ENCODE measurements at regions not wholly inside any gene's neighbourhood (a gene's known extent, or its start where the extent isn't known, plus 50 kb on each side); places are given as distances from the start of the nearest gene placed in this dataset.

DNA sequence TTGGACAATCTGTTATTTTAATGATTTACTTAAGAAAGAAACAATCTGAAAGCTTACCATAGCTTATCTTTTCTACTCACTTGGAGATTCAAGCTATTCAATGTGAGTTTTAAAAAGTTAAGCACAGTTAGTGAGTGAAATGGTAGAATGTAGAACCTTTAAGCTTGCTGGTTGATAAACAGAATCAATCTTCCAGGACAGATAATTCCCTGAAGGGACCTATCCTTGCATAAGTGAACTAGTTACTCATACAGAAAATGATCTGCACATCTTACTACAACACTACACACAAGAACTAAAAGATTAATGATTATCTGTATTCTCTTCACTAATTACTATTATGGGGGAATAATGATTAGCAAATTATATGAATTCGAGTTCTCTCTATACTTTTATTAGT lies 165.6 kb downstream of the PALM2AKAP2 start:
- Histone ChIP-seq H3K4me1 (no peaks in the 10 kb centered on the region), H3K9me3 (no peaks in the 10 kb centered on the region), H3K36me3 (no peaks in the 10 kb centered on the region), H3K27ac (no peak overlapping the region), H3K27me3 (no peaks in the 10 kb centered on the region), H3K4me3 (no peak overlapping the region)
- no peak for DNase-seq (ENCODE audit: low spot score in 2 of 2)
- intact Hi-C loops (cut with DNase I; ENCODE audit: low total_unique reads) = no loop called here
- TF ChIP-seq, protein P1, sequence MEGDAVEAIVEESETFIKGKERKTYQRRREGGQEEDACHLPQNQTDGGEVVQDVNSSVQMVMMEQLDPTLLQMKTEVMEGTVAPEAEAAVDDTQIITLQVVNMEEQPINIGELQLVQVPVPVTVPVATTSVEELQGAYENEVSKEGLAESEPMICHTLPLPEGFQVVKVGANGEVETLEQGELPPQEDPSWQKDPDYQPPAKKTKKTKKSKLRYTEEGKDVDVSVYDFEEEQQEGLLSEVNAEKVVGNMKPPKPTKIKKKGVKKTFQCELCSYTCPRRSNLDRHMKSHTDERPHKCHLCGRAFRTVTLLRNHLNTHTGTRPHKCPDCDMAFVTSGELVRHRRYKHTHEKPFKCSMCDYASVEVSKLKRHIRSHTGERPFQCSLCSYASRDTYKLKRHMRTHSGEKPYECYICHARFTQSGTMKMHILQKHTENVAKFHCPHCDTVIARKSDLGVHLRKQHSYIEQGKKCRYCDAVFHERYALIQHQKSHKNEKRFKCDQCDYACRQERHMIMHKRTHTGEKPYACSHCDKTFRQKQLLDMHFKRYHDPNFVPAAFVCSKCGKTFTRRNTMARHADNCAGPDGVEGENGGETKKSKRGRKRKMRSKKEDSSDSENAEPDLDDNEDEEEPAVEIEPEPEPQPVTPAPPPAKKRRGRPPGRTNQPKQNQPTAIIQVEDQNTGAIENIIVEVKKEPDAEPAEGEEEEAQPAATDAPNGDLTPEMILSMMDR (IDR thresholded peaks at IDR 0.05) = no peak
- TF ChIP-seq POLR2A (IDR thresholded peaks at IDR 0.05) (no peak), POLR2AphosphoS5 (IDR thresholded peaks at IDR 0.05) (no peak)

DNA sequence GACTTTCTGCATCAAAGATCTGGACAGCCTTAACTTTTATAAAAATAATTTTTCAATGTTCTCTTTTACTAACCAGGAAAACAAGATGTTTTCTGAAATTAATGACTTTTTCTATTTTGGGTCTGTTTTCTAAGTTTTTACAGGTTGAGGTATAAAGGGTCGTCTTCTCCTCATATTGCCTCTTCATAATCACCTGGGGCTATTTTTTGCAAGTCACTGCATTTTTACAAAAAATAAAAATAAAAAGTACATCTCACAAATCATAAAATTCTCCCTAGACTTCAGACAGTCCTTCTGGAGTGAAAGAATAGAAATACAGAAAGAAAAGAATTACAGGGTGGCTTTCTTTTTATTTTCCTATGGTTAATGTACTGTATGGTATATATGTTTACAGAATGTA lies 168.5 kb downstream of the PALM2AKAP2 start:
- H3K36me3 ChIP-seq = no peaks in the 10 kb centered on the region
- no peaks in the 10 kb centered on the region for H3K4me1 ChIP-seq
- H3K9me3 ChIP-seq = no peaks in the 10 kb centered on the region
- no peak for TF ChIP-seq POLR2A (IDR thresholded peaks at IDR 0.05)
- TF ChIP-seq, protein P1 (IDR thresholded peaks at IDR 0.05) = no peak
- no peak for TF ChIP-seq POLR2AphosphoS5 (IDR thresholded peaks at IDR 0.05)
- no peak overlapping the region for H3K27ac ChIP-seq
- no peaks in the 10 kb centered on the region for H3K27me3 ChIP-seq
- H3K4me3 ChIP-seq = no peak overlapping the region
- intact Hi-C loops (cut with DNase I; ENCODE audit: low total_unique reads) = no loop called here
- no peak for DNase-seq (ENCODE audit: low spot score in 2 of 2)

- H3K4me1 ChIP-seq = no peaks in the 10 kb centered on the region
- H3K4me3 ChIP-seq = no peak overlapping the region
- H3K27ac ChIP-seq = no peak overlapping the region
- H3K27me3 ChIP-seq = no peaks in the 10 kb centered on the region
- no peak for DNase-seq (ENCODE audit: low spot score in 2 of 2)
- intact Hi-C loops (cut with DNase I; ENCODE audit: low total_unique reads) = no loop called here
- H3K36me3 ChIP-seq = no peaks in the 10 kb centered on the region
- TF ChIP-seq POLR2A (IDR thresholded peaks at IDR 0.05) (no peak), POLR2AphosphoS5 (IDR thresholded peaks at IDR 0.05) (no peak)
- TF ChIP-seq, protein P1 (IDR thresholded peaks at IDR 0.05) = no peak
- H3K9me3 ChIP-seq = no peaks in the 10 kb centered on the region
Observed at GRCh38 chr9:109950710-109951443, 170.9 kb downstream of the PALM2AKAP2 start.

DNA sequence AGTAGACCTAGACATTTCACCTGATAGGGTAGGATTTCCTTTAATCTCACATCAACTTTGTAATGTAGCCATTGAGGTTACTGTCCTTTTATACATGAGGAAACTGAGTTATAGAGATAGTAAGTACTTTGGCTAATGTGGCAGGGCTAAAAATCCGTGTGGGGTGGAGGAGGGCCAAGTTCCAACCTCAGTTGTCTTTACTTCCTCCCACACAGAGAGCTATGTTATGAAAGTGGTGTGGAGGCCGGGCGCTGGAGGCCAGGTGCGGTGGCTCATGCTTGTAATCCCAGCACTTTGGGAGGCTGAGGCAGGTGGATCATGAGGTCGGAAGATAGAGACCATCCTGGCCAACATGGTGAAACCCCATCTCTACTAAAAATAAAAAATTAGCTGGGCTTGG lies 173.3 kb downstream of the PALM2AKAP2 start:
- Histone ChIP-seq H3K4me1 (no peaks in the 10 kb centered on the region), H3K36me3 (no peaks in the 10 kb centered on the region), H3K4me3 (no peak overlapping the region), H3K9me3 (no peaks in the 10 kb centered on the region), H3K27me3 (no peaks in the 10 kb centered on the region), H3K27ac (no peak overlapping the region)
- no peak for DNase-seq (ENCODE audit: low spot score in 2 of 2)
- TF ChIP-seq, protein P1 (IDR thresholded peaks at IDR 0.05) = no peak
- TF ChIP-seq POLR2A (IDR thresholded peaks at IDR 0.05) = no peak
- no peak for TF ChIP-seq POLR2AphosphoS5 (IDR thresholded peaks at IDR 0.05)
- intact Hi-C loops (cut with DNase I; ENCODE audit: low total_unique reads) = no loop called here

GRCh38 chr9:109953813-109954497 lies 174.0 kb downstream of the PALM2AKAP2 start:
- no peak for DNase-seq (ENCODE audit: low spot score in 2 of 2)
- no peaks in the 10 kb centered on the region for H3K36me3 ChIP-seq
- intact Hi-C loops (cut with DNase I; ENCODE audit: low total_unique reads) = no loop called here

More at GRCh38 chr9:109953813-109954497, 174.0 kb downstream of the PALM2AKAP2 start:
- TF ChIP-seq, protein P1 (IDR thresholded peaks at IDR 0.05) = no peak
- TF ChIP-seq POLR2A (IDR thresholded peaks at IDR 0.05) = no peak
- TF ChIP-seq POLR2AphosphoS5 (IDR thresholded peaks at IDR 0.05) = no peak
- no peaks in the 10 kb centered on the region for H3K4me1 ChIP-seq
- H3K27ac ChIP-seq = no peak overlapping the region
- no peak overlapping the region for H3K4me3 ChIP-seq
- H3K9me3 ChIP-seq = no peaks in the 10 kb centered on the region
- no peaks in the 10 kb centered on the region for H3K27me3 ChIP-seq
